GM19438 (cell line): ENCODE measurements at regions not wholly inside any gene's neighbourhood (a gene's known extent, or its start where the extent isn't known, plus 50 kb on each side); places are given as distances from the start of the nearest gene placed in this dataset.

ENCODE experiments used
- ATAC-seq: cut with Tn5 transposase; IDR thresholded peaks from one replicate; pipeline ENCODE4 v1.9.1; 2021; ENCODE audit warnings: low read depth; ENCODE audit not compliant: unreplicated experiment

DNA sequence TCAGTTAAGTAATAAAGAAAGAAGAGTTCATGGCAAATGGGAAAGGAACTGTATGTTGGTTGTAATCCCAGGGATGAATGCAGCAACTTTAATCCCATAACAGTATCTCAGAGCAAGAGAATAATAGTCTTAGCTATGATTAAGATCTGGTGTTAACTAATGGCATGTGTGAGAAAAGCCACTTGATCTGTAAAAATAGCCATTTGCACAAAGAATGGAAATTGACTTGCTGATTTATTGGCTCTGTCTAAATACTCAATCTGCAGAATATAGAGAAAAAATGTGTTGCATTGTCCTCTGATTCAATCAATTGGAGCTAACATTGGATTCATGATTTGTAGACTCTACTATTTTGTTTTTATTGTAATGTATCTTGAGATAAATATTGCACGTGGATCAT is 987.0 kb downstream of the NSUN3 start:
- no peak for ATAC-seq

DNA sequence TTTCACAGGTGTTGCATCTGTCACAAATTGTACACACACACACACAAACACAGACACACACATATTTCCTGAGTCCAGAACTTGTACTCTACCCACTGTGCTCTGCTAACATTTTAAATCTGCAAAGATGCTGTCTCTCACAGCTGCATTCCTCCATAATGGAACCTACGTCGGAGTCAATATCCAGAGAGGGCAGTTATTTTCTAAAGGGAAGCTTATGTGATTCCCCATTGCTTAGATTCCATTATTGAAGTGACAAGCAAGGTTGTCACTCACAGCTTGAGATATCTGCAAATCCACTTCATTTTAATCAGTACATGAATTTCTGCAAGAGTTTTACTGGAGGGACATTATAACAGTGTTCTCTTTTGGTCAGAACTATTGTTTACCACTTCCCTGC is 992.4 kb downstream of the NSUN3 start:
- ATAC-seq = no peak

DNA sequence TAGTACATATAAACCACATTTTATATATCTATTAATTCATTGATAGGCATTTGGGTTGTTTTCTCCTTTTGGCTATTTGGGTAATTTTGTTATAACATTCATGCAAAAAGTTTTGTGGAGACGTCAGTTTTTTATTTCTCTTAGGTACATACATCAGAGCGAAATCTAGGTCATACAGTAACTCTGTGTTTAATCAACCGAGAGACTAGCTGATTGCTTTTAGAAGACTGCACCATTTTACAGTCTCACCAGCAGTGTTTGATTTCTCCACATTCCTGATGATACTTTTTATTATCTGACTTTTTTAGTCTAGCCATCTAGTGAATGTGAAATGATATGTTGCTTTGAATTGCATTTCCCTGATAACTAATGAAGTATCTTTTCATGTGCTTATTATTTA is 1019.3 kb downstream of the NSUN3 start:
- no peak for ATAC-seq

DNA sequence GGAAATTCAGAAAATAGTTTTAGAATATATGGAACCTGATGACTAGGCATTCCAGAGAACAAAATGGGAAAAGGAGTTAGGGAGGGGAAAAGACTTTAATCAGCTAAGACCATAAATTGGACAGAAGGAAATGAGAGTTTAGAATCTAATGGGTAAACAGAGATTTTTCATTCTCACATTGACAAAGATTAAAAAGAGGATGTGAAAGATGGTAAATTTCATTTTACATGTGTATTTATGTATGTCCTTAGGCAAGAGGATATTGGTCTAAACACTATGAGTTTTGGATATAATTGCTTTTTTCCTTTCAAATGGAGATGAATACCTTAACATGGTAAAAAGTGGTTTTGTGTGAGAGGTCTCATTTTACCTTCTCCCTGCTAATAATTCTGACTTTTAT is 1021.9 kb downstream of the NSUN3 start:
- ATAC-seq = no peak

DNA sequence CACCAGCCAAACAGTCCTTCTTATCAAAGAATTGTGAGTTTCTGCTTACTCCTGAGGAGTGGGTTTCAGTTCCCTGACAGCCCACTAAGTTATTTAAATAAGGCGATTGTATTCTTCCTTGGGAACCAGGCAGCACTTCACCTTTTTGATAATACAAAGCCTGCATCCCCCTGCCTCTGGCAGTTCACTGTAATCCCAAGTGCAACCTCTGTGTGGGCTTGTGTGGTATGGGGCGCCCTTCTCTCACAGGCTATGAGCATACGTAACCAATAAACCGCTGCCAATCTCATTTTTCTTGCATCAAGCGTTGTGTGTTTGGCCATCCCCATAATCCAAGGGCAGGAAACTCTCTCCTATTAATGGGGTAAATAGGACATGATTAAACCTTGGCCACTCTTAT is 1025.6 kb downstream of the NSUN3 start:
- ATAC-seq = no peak

DNA sequence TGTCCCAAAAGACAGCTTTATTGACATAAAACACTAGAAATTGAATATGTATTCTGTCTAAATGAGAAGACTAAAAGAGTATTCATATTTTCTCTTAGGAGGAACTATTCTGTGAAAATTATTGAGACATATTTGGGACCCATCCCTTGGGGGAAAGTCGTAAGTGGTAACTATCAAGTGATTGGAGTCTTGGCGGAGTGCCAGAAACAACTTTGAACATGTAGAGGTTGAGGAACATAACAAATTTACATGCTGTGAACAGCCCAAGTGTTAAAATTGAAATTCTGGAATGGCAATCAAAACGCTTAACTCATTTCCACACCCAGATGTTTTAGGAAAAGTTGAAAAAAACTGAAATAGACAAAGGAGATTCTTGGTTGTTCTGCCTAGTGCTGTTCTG is 1034.6 kb downstream of the NSUN3 start:
- no peak for ATAC-seq

DNA sequence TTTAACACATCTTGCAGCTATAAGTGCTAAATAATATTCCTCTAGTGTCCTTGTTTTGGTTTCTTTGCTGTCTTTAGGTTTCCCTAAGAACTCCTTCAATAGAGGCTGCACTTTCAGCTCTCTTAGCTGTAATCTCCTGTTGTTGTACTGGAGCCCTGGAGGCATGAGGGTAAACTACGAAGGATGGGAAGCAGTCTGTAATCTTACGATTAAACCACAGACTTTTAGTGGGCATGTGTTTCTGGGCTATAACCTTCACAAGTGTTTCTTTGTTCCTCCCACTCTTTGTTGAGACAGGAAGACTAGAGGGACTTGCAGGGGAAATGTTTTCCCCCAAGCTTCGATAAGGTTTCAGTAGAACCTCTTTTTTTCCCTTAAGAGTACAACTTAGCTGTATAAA is 1058.1 kb downstream of the NSUN3 start:
- ATAC-seq = no peak

DNA sequence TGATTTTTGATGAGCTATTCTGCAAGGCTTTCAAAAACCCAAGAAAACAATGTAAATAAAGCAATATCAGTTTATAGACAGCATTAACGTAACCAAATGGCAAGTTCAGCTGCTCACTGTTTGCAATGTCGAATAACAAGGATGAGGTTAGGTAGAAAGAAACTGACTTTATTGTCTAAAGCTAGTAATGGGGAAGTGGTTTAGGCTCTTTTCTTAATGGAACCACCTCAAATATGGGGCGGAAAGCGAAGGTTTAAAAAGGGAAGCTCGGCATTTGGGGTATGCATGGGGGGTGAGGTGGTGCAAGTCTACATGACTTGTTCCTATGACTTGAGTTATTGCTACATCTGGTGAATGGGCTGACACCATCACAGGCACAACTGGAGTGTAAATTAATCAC is 1060.2 kb downstream of the NSUN3 start:
- no peak for ATAC-seq

DNA sequence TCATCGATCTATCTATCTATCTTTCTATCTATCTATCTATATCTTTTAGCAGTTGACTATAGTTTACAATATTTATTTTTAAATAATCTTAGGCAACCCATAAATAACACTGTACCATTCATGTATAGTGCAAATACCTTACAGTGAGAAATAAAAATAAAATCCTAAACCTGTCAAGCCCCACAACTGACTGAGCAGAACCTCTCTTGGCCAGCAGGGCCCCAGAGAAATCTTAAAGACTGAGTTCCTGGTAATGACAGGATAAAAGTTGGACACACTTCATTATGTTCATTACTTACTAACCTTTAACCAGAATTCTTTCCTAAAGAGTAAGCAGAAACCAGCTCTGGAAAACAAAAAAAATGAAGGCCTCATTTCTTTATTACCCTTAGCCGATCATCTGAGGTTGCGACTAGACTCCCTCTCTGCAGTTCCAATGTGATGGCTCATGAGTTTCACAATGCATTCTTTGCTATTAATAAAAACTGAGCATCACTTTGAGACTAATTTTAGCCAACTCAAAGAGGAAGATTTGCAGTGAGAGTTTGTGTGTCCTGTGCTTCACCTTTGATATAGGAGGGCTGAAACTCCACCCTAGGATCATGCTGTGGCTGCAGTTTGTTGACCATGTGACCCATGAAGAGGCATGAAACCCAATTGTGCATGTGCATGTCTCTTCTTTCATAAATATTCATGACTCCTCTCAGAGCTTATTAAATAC is 1072.0 kb downstream of the NSUN3 start:
- no peak for ATAC-seq

DNA sequence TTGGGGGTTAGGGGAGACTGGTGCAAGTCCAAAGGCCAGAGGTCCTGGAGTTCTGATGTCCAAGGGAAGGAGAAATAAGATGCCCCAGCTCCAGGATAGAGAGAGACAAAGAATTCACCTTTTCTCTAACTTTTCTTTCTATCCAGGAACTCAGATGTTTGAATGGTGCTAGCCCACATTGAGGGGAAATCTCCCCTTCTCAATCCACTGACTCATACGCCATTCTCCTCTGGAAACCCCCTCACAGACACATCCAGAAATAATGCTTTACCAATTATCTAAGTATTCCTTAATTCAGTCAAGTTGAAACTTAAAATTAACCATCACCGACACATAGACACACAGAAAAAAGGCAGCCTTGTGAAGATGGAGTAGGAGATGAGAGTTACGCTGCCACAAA is 1085.2 kb downstream of the NSUN3 start:
- no peak for ATAC-seq

DNA sequence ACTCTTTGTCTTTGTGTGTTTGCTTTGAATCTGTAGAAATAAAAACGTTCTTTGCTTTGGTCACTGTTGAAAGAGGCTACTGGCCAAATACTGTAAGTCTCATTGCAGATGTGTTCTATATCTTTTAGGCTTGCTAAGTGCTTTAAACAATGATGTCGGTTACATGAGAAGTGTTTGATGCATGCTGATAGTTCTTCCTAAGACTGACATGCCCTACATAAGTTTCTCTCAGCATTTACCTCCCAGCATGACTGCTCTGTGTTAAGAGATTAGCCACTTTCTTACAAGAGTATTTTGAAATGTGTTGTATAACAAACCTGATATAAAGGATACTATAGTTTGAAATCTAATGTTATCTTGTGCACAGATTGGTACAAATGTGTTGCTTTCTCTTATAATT is 1088.7 kb downstream of the NSUN3 start:
- ATAC-seq = no peak

DNA sequence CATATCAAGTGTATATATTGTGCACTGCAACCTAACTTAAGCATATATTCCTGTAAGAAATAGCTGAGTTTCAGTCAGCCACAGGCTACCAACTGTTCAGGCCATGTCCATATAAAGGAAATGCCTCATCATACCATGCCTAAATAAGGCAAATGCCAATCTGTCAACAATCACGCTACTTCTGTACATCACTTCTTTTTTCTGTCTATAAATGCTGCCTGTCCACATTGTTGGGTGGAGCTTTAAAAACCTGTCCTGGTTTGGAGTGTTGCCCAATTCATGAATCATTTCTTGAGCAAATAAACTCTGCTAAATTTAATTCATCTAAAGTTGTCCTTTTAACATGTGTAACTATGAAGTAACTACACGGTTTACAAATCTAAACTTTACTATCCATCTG is 1091.9 kb downstream of the NSUN3 start:
- no peak for ATAC-seq

DNA sequence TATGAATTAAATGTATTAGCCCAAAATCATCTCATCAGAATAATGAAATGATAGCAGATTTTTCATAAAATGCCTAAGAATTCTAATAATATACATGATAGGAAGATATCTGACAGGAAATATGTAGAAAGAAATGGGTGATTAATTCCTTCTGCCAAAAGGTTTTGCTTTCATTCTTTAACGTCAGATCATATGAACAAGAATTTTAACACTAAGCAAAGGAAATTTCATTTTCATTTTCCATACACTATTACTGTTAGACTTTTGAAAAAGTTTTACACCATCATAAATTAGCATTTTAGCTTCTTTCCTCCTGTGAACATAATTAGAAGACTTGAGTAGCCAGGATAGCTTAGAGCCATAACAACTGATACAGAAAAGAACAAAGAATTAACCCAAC is 1099.9 kb downstream of the NSUN3 start:
- ATAC-seq = no peak

DNA sequence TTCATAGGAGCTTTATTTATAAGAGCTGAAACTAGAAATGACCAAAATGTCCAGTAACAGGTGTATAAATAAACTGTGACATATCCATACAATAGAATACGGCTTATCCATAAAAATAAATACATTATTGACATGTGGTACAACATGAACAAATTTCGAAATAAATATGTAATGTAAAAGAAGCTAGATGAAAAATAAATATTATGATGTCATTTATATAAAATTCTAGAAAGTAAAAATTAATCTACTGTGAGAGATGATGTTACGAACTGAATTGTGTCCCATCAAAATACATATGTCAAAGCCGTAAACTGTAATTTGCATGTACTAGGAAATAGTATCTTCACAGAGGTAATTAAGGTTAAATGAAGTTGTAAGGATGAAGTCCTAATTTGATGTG is 1104.9 kb downstream of the NSUN3 start:
- no peak for ATAC-seq

DNA sequence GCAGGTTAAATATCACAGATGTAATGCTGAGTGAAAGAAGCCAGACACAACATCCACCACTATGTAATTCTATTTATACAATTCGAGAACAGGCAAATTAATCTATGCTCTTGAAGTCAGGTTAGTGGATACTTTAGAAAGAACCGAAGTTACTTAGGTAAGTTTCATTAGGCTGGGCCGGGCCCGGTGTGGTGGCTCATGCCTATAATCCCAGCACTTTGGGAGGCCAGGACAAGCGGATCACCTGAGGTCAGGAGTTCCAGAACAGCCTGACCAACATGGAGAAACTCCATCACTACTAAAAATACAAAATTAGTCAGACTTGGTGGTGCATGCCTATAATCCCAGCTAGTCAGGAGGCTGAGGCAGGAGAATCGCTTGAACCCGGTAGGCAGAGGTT is 1105.7 kb downstream of the NSUN3 start:
- ATAC-seq = no peak

DNA sequence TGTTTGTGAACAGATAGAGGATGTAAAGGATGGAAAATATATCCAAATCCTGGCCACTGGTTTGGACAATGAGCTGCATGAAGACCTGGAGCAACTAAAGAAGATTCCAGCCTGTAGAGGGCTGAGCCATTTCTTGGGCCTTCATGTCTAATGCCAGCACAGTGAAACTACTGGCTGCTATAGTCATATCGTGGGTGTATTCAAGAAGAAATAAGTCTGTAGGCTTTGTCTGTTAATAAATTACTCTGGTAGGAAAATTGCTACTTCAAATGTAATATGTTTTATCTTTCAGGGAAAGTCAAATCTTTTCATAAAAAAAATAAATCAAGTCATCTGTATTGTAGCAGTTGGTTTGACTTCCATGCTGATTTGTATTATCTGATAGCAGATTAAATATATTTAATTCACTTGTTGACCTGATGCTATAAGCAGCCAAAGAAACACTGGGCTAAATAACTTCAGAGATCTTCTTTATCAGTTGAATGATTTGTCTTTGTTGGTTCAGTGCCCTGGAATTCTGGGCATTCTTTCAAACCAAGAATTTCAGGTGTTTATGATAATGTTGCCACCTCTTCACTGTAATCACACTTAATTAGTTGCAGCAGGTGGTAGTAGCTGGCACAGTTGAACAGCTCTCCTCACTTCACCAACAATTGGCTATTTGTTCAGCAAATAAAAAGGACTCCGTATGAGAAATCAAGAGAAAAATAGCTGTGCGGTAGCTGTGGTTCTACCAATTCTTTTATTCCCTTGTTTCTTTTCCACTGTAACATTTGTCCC is 1109.5 kb downstream of the NSUN3 start:
- ATAC-seq = no peak

DNA sequence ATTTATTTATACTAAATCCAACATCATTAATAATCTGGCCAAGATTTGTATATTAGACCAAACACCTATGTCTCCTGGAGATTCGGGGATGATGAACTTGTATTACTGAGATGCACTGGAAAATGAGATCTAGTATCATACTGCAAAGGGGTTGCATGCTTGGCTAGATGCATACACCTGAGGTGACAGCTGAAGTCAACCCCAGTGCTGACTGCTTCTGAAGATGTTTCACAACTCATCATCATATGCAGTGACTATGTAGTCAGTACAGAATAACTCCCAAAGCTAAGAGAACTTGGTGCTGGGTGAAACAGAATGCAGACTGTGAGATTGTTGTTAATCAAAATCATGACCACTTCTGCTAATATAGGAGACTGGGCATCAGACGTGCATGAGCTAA is 1114.2 kb downstream of the NSUN3 start:
- no peak for ATAC-seq

DNA sequence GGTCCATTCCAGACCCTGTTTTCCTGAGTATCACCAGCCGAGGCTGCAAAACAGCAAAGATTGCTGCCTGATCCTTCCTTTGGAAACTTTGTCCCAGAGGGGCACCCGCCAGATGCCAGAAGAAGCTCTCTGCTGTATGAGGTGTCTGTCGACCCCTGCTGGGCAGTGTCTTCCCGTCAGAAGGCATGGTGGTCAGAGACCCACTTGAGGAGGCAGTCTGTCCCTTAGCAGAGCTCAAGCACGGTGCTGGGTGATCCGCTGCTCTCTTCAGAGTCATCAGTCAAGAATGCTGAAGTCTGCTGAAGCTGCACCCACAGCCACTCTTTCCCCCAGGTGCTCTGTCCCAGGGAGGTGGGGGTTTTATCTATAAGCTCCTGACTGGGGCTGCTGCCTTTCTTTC is 1121.2 kb downstream of the NSUN3 start:
- no peak for ATAC-seq

DNA sequence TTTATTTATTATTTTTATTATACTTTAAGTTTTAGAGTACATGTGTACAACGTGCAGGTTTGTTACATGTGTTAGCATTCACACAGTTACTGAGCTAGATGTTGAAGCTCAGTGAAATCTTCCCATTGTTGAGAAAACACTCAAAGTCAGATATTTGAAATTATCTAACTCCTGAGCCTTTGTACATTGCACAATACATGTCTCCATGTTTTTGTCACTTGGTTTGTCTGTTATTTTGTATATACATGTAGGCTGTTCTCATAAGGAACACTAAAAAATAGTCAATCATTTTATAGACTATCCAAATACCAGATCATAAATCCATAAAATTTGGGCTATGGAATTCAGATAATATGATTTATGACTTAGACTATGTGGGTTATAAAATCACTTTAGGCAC is 1126.5 kb downstream of the NSUN3 start:
- ATAC-seq = no peak

DNA sequence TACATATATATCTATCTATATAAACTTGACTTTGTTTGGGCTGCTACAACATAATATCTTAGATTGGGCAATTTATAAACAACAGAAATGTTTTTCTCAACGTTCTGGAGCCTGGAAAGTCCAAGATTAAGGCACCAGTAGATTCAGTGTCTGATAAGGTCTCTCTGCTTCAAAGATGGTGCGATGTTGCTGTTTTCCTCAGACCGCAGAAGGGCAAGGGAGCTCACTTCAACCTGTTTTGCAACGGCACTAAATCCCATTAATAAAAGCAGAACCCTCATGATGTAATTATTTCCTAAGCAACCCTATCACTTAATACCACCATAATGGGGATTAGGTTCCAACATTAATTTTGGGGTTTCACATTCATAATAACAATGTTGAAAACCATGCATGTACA is 1134.8 kb downstream of the NSUN3 start:
- no peak for ATAC-seq

DNA sequence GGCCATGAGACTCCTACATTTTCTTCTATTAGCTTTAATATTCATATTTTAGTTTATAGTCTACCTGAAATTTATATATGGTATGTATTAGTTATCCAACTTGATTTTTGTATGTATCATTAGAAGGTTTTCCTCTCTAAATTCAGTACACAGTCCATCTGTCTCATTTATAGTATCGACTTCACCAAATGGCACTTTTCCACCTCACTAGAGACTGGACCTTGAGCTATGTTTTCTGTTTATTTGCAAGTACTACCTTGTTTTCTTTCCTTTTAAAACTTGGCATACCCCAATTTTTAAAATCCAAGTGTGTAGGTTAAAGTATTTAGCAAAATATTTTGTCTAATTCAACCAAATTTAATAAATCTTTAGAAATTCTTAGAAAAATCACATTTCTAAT is 1137.5 kb downstream of the NSUN3 start:
- no peak for ATAC-seq

DNA sequence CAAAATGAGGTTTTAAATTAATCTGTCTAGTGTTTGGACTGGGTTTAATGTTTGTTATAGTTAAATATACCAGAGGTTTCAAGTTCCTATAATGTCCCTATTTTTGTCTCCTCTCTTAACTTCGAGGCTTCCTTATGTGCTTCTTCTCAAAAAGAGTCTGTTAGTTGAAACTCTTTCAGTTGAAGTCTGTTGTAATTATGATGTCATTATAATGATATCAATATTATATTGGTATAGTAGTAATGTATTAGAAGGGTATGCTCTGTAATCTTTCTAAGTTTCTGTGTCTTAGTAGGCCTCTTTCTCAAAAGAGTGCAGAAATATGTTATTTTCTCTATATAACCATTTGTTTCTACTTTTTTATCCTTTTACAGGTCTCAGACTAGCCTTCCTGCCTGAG is 1148.0 kb downstream of the NSUN3 start:
- ATAC-seq = no peak
